WERI-Rb-1 (cell line): ENCODE measurements at regions not wholly inside any gene's neighbourhood (a gene's known extent, or its start where the extent isn't known, plus 50 kb on each side); places are given as distances from the start of the nearest gene placed in this dataset.

Experiments
- DNase-seq: peaks from one replicate; pipeline ENCODE4 v3.0.0-alpha.2; 2020
- H3K27ac ChIP-seq: fragments of 250-450 bp; sonication (Bioruptor Pico); 2 replicates; pipeline ENCODE4 v1.5.1; 2020; ENCODE audit warnings: mild to moderate bottlenecking, moderate library complexity
- H3K27me3 ChIP-seq: fragments of 250-450 bp; sonication (Bioruptor Pico); 2 replicates; pipeline ENCODE4 v1.5.1; 2021; ENCODE audit warnings: mild to moderate bottlenecking, low read depth, moderate library complexity; ENCODE audit not compliant: insufficient read depth, severe bottlenecking
- H3K36me3 ChIP-seq: fragments of 250-450 bp; sonication (Bioruptor Pico); 2 replicates; pipeline ENCODE4 v1.5.1; 2020; ENCODE audit warnings: mild to moderate bottlenecking, moderate library complexity
- H3K4me3 ChIP-seq: 2 replicates; pipeline ENCODE4 v1.5.1; 2011; ENCODE audit warnings: low read depth, mild to moderate bottlenecking, control low read depth, low read length
- H3K9me3 ChIP-seq: fragments of 250-450 bp; sonication (Bioruptor Pico); 2 replicates; pipeline ENCODE4 v1.5.1; 2021; ENCODE audit warnings: mild to moderate bottlenecking, moderate library complexity; ENCODE audit not compliant: severe bottlenecking
- TF ChIP-seq, protein P1 (sequence below): IDR thresholded peaks from 2 replicates; pipeline ENCODE4 v1.5.1; 2011; ENCODE audit warnings: low read depth, mild to moderate bottlenecking, control low read depth, inconsistent platforms, low read length

DNA sequence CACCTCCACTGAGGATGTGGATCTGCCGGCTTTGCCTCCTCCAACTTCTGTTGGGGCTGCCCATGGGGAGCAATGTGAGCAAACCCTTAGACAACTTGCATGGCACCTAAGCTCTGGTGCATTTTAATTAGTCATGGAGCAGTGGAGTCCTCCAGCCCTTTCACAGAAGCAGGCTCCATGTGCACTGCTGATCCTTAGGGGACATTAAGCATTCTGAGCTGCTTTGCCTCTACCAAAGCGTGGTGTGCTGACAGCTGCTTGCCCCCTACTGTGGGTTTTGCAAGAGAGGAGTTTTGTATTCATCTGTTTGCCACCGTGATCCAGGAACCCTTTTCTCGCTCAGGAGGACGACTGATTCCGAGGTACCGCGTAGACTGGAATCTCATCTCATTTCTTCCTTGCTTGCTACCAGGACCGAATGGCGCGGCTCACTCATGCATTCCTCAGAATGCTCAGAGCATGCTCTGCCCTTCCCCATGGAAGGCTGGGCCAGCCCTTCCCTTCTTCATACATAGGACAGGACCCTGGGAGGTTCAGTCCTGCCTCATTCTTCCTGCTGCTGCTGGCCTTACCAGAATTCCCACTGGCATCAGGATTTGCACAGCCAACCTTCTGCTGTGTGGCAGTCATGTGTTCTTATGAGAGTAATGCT, 432.5 kb downstream of the GADD45G start:
- TF ChIP-seq, protein P1, sequence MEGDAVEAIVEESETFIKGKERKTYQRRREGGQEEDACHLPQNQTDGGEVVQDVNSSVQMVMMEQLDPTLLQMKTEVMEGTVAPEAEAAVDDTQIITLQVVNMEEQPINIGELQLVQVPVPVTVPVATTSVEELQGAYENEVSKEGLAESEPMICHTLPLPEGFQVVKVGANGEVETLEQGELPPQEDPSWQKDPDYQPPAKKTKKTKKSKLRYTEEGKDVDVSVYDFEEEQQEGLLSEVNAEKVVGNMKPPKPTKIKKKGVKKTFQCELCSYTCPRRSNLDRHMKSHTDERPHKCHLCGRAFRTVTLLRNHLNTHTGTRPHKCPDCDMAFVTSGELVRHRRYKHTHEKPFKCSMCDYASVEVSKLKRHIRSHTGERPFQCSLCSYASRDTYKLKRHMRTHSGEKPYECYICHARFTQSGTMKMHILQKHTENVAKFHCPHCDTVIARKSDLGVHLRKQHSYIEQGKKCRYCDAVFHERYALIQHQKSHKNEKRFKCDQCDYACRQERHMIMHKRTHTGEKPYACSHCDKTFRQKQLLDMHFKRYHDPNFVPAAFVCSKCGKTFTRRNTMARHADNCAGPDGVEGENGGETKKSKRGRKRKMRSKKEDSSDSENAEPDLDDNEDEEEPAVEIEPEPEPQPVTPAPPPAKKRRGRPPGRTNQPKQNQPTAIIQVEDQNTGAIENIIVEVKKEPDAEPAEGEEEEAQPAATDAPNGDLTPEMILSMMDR = no peak
- H3K27me3 ChIP-seq = no peaks in the 10 kb centered on the region
- no peak overlapping the region for H3K4me3 ChIP-seq
- H3K36me3 ChIP-seq = no peaks in the 10 kb centered on the region
- no peak overlapping the region for H3K27ac ChIP-seq
- DNase-seq = peak; percentile 35
- H3K9me3 ChIP-seq = no peaks in the 10 kb centered on the region

DNA sequence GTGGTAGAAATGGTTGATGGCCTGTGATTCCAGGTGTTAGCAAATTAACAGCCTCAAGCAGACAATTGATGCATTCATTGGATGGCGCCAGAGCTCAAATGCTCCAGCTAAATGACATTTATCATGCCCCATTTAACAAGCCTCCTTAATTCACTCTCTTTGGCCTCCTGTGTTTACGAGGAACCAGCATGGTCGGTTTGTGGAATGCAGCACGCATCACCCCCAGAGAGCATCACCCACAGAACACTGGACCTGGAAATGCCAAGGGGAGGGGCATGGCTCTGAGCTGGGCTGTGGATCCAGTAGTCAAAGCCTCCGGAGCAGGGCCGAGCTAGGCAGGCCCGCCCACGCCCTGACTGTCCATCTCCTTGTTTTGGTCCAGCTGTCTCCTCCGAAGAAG, 434.0 kb downstream of the GADD45G start:
- DNase-seq = no peak
- no peak overlapping the region for H3K27ac ChIP-seq

DNA sequence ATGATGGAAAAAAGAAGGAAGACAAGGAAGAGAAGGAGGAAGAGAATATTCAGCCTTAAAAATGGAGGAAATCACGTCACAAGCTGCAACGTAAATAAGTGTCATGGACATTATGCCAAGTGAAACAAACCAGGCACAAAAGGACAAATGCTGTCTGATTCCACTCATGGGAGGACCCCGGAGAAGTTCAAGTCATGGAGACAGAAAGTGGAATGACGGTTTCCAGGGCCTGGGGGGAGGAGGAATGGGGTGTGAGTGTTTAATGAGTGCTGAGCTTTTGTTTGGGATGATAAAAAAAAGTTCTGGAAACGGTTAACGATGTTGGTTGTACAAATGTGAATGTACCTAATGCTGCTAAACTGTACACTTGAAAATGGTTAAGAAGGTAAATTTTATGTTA, 439.5 kb downstream of the GADD45G start:
- TF ChIP-seq, protein P1 = no peak
- Histone ChIP-seq H3K4me3 (no peak overlapping the region), H3K27me3 (no peaks in the 10 kb centered on the region), H3K27ac (no peak overlapping the region), H3K9me3 (no peaks in the 10 kb centered on the region), H3K36me3 (no peaks in the 10 kb centered on the region)
- no peak for DNase-seq

More for the DNA sequence above, 434.0 kb downstream of the GADD45G start:
- TF ChIP-seq, protein P1 = no peak
- no peak overlapping the region for H3K4me3 ChIP-seq
- H3K27me3 ChIP-seq = no peaks in the 10 kb centered on the region
- H3K9me3 ChIP-seq = no peaks in the 10 kb centered on the region
- H3K36me3 ChIP-seq = no peaks in the 10 kb centered on the region

DNA sequence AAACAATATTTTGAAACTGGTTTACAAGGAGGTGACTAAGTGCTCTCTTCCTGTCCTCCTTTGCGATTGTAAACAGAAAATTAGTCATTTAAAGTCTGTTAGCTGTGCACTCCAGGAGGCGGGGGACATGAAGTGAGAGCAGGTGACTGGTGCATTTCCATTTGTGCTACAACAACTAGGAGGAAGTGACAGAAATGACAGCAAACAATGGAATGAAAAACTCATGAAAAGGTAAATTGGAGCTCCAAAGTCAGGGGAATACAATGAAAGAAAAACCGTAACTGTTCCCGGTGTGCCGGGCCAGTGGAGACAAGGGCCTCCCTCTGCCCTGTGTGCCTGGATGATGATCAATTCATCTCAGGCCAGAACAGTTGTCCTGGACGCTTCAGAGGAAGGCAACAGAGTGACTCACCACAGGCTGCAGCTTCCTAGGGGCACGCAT, 439.9 kb downstream of the GADD45G start:
- Histone ChIP-seq H3K4me3 (no peak overlapping the region), H3K36me3 (no peaks in the 10 kb centered on the region), H3K9me3 (no peaks in the 10 kb centered on the region), H3K27ac (no peak overlapping the region), H3K27me3 (no peaks in the 10 kb centered on the region)
- DNase-seq = no peak
- TF ChIP-seq, protein P1 = no peak

DNA sequence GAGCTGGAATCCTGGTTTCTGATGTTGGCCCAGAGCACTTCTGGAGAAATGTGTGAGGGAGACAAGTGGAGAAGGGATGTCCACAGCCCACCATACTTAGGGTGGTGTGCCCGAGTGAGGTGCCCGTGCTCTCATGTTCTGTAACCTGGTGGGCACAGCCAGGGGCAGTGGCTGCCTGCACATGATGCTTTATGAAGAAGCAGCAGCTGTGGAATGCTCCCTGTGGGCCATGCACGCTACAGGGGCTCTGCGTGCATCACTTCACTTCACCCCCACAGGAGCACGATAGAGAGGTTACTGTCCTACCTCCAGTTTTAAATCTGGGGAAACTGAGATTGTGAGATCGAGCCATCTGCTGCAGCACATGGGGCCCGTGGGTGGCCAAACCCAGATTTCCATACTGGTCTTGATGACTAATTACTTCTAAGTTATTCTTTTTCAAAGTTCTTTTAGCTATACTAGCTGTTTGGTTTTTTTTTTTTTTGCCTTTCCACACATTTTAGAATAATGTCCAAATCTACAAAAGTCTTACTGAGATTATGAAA, 441.6 kb downstream of the GADD45G start:
- TF ChIP-seq, protein P1 = no peak
- Histone ChIP-seq H3K36me3 (no peaks in the 10 kb centered on the region), H3K4me3 (no peak overlapping the region), H3K9me3 (peaks cover 2% of the 10 kb centered on the region), H3K27me3 (no peaks in the 10 kb centered on the region), H3K27ac (no peak overlapping the region)
- no peak for DNase-seq

DNA sequence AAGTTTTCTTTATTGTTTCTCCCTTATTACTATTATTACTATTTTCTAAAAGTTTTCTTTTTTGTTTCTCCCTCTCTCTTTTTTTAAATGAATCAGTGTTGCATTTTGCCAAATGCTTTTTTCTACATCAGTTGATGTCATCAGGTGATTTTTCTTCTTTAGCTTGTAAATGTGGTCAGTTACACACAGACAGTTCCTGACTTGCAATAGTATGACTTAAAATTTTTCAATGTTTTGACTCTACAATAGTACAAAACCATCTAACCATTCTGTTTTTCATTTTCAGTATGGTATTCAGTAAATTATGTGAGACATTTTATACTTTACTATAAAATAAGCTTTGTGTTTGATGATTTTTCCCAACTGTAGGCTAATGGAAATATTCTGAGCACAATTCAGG, 443.0 kb downstream of the GADD45G start:
- Histone ChIP-seq H3K9me3 (peaks cover 2% of the 10 kb centered on the region), H3K27me3 (no peaks in the 10 kb centered on the region), H3K4me3 (no peak overlapping the region), H3K36me3 (no peaks in the 10 kb centered on the region), H3K27ac (no peak overlapping the region)
- DNase-seq = no peak
- TF ChIP-seq, protein P1 = no peak
